ENCODE measurements at regions not wholly inside any gene's neighbourhood (a gene's known extent, or its start where the extent isn't known, plus 50 kb on each side); places are given as distances from the start of the nearest gene placed in this dataset.

DNA sequence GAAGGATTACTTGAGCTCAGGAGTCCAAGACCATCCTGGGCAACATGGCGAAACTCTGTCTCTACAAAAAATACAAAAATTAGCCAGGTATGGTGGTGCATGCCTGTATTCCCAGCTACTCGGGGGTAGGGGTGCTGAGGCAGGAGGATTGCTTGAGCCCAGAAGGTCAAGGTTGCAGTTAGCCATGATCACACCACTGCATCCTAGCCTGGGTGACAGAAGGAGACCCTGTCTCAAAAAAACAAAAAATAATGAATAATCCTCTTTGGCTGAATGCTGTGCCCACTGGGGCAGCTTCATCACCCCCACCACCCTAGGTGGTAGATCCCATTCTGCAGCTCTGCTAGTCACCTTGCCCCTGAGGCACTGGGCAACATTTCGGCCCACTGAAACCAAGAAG lies 109.4 kb downstream of the ZFP36L2 start:
- TF ChIP-seq, protein P1, sequence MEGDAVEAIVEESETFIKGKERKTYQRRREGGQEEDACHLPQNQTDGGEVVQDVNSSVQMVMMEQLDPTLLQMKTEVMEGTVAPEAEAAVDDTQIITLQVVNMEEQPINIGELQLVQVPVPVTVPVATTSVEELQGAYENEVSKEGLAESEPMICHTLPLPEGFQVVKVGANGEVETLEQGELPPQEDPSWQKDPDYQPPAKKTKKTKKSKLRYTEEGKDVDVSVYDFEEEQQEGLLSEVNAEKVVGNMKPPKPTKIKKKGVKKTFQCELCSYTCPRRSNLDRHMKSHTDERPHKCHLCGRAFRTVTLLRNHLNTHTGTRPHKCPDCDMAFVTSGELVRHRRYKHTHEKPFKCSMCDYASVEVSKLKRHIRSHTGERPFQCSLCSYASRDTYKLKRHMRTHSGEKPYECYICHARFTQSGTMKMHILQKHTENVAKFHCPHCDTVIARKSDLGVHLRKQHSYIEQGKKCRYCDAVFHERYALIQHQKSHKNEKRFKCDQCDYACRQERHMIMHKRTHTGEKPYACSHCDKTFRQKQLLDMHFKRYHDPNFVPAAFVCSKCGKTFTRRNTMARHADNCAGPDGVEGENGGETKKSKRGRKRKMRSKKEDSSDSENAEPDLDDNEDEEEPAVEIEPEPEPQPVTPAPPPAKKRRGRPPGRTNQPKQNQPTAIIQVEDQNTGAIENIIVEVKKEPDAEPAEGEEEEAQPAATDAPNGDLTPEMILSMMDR (IDR thresholded peaks at IDR 0.05), result no peak
- TF ChIP-seq POLR2A (IDR thresholded peaks at IDR 0.05) (no peak), EP300 (IDR thresholded peaks at IDR 0.05) (no peak)

Measured in tibial nerve (tissue), 4 donors.